A549 (cell line): ENCODE measurements at regions not wholly inside any gene's neighbourhood (a gene's known extent, or its start where the extent isn't known, plus 50 kb on each side); places are given as distances from the start of the nearest gene placed in this dataset.

ENCODE experiments used
- CTCF ChIP-seq: fragments of >200 bp; sonication (Bioruptor Twin); formaldehyde crosslinking; IDR thresholded peaks from 3 replicates; pipeline ENCODE4 v1.5.1; 2016
- KDM1A ChIP-seq: fragments of 200-600 bp; sonication (generic); IDR thresholded peaks from 2 replicates; pipeline ENCODE4 v1.6.1; 2016; ENCODE audit warnings: low read depth, mild to moderate bottlenecking
- MYC ChIP-seq: IDR thresholded peaks from 2 replicates; pipeline ENCODE4 v1.6.1; 2012; ENCODE audit warnings: mild to moderate bottlenecking, inconsistent platforms, low read length, improper control_type of control experiment, borderline replicate concordance
- NPAS2 ChIP-seq: fragments of 250-450 bp; sonication (Bioruptor Pico); IDR thresholded peaks from 2 replicates; pipeline ENCODE4 v1.8.0; 2022; ENCODE audit warnings: mild to moderate bottlenecking, moderate library complexity, borderline replicate concordance
- POLR2A ChIP-seq: IDR thresholded peaks from 2 replicates; pipeline ENCODE4 v1.6.1; 2012; ENCODE audit warnings: mild to moderate bottlenecking, low read length
- SMC3 ChIP-seq: fragments of >200 bp; sonication (Bioruptor Twin); formaldehyde crosslinking; IDR thresholded peaks from 3 replicates; pipeline ENCODE4 v1.6.1; 2018; ENCODE audit warnings: inconsistent platforms
- ZSCAN20 ChIP-seq: fragments of 250-450 bp; sonication (Bioruptor Pico); IDR thresholded peaks from 2 replicates; pipeline ENCODE4 v1.8.0; 2022; ENCODE audit warnings: mild to moderate bottlenecking, moderate library complexity
- TF ChIP-seq, protein P1 (sequence below): fragments of 150-350 bp; IDR thresholded peaks from 2 replicates; pipeline ENCODE4 v1.6.1; 2014; ENCODE audit warnings: low read depth, mild to moderate bottlenecking, low read length
- TF ChIP-seq, protein P2 (sequence below): IDR thresholded peaks from 2 replicates; pipeline ENCODE4 v1.6.1; 2012
- TF ChIP-seq, protein P3 (sequence below): fragments of >200 bp; sonication (Bioruptor Twin); formaldehyde crosslinking; IDR thresholded peaks from 3 replicates; pipeline ENCODE4 v1.6.1; 2016

DNA sequence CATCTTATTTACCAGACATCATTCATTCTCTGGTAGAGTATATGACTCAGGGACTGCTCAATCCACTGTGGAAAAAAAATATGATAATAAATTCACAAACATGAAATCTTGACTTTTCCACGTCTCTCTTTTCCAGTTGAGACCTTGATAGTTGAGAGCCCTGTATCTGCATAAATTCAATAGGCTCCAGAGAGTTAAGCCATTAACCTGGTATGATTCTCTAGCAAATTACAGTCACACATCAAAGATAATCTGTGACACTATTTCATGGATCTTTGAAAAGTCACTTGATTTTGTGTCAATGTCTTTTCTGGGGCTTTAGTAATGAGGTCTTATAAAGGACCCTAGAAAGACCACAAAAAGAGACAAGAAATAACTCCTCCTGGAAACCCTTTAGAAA lies 154.2 kb upstream of the FOXG1 start:
- no peak for TF ChIP-seq CTCF
- TF ChIP-seq ZSCAN20 (CRISPR knock-in tag), result no peak
- no peak for TF ChIP-seq NPAS2 (CRISPR knock-in tag)
- TF ChIP-seq KDM1A, result no peak
- TF ChIP-seq SMC3, result no peak
- TF ChIP-seq, protein P1, sequence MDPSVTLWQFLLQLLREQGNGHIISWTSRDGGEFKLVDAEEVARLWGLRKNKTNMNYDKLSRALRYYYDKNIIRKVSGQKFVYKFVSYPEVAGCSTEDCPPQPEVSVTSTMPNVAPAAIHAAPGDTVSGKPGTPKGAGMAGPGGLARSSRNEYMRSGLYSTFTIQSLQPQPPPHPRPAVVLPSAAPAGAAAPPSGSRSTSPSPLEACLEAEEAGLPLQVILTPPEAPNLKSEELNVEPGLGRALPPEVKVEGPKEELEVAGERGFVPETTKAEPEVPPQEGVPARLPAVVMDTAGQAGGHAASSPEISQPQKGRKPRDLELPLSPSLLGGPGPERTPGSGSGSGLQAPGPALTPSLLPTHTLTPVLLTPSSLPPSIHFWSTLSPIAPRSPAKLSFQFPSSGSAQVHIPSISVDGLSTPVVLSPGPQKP, result no peak
- no peak for TF ChIP-seq POLR2A
- no peak for TF ChIP-seq MYC
- TF ChIP-seq, protein P2, sequence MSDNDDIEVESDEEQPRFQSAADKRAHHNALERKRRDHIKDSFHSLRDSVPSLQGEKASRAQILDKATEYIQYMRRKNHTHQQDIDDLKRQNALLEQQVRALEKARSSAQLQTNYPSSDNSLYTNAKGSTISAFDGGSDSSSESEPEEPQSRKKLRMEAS, result no peak
- TF ChIP-seq, protein P3, sequence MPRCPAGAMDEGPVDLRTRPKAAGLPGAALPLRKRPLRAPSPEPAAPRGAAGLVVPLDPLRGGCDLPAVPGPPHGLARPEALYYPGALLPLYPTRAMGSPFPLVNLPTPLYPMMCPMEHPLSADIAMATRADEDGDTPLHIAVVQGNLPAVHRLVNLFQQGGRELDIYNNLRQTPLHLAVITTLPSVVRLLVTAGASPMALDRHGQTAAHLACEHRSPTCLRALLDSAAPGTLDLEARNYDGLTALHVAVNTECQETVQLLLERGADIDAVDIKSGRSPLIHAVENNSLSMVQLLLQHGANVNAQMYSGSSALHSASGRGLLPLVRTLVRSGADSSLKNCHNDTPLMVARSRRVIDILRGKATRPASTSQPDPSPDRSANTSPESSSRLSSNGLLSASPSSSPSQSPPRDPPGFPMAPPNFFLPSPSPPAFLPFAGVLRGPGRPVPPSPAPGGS, result no peak
